Astrocyte (in vitro differentiated cells and primary cell): ENCODE measurements at regions not wholly inside any gene's neighbourhood (a gene's known extent, or its start where the extent isn't known, plus 50 kb on each side); places are given as distances from the start of the nearest gene placed in this dataset.

Experiments used
- EZH2 ChIP-seq: IDR thresholded peaks from 2 replicates; pipeline ENCODE4 v1.6.1; 2012; ENCODE audit warnings: mild to moderate bottlenecking, low read length, inconsistent platforms; ENCODE audit not compliant: insufficient read depth
- TF ChIP-seq, protein P1 (sequence below): IDR thresholded peaks from 2 replicates; pipeline ENCODE4 v1.5.1; 2011; ENCODE audit warnings: low read depth, mild to moderate bottlenecking, inconsistent platforms, low read length, moderate library complexity; ENCODE audit not compliant: insufficient read depth

DNA sequence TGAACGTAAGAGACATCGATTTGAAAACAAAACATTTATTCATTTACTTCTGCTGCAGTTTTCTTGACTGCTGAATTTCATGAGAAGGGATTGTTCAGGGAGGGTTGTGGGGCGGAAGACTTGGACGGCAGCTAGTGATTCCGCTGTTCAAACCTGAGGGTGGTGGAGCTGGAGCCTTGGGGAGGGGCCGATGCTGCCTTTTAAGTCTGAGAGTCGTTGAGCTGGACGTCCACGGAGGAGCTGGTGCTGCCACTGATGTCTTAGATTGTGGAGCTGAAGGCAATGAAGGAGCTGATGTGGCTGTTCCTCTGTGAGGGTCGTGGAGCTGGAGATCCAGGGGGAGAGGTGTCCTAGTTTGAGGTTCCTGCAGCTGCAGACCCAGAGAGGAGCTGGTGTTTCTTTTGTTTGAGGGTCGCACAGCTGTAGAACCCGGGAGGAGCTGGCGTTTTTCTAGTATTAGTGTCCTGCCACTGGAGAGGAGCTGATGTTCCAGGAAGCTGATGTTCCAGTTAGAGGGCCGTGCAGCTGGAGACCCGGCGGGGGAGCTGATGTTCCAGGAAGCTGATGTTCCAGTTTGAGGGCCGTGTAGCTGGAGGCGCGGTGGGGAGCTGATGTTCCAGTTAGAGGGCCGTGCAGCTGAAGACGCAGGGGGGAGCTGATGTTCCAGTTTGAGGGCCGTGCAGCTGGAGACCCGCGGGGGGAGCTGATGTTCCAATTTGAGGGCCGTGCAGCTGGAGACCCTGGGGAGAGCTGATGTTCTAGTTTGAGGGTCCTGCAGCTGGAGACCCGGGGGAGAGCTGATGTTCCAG, 150.9 kb downstream of the RTP5 start:
- TF ChIP-seq, protein P1, sequence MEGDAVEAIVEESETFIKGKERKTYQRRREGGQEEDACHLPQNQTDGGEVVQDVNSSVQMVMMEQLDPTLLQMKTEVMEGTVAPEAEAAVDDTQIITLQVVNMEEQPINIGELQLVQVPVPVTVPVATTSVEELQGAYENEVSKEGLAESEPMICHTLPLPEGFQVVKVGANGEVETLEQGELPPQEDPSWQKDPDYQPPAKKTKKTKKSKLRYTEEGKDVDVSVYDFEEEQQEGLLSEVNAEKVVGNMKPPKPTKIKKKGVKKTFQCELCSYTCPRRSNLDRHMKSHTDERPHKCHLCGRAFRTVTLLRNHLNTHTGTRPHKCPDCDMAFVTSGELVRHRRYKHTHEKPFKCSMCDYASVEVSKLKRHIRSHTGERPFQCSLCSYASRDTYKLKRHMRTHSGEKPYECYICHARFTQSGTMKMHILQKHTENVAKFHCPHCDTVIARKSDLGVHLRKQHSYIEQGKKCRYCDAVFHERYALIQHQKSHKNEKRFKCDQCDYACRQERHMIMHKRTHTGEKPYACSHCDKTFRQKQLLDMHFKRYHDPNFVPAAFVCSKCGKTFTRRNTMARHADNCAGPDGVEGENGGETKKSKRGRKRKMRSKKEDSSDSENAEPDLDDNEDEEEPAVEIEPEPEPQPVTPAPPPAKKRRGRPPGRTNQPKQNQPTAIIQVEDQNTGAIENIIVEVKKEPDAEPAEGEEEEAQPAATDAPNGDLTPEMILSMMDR, result no peak
- no peak for TF ChIP-seq EZH2
